Right lobe of liver (tissue), 6 donors: ENCODE measurements at regions not wholly inside any gene's neighbourhood (a gene's known extent, or its start where the extent isn't known, plus 50 kb on each side); places are given as distances from the start of the nearest gene placed in this dataset.

Experiments
- ATAC-seq, 4 donors: fragments of 200-7000 bp; cut with Tn5 transposase; one replicate each; pipeline ENCODE4 v1.9.1; 2020; ENCODE audit warnings: mild to moderate bottlenecking in 4 of 4, moderate library complexity in 4 of 4
- DNase-seq, 3 donors: peaks; one replicate each; pipeline ENCODE4 v3.0.0-alpha.2; 2020
- H3K27ac ChIP-seq, 3 donors: fragments of 200-600 bp; one replicate each; pipeline ENCODE4 v1.8.0; 2022
- H3K27me3 ChIP-seq, 2 donors: fragments of 200-600 bp; one replicate each; pipeline ENCODE4 v1.8.0; 2022
- H3K36me3 ChIP-seq, 4 donors: fragments of 200-600 bp; sonication (generic) in 1 of 4; one replicate each; pipeline versions ENCODE4 v1.5.1 to v1.8.0; 2017 to 2022; ENCODE audit warnings: control low read depth in 1 of 4
- H3K4me1 ChIP-seq, 4 donors: fragments of 200-600 bp; sonication (generic) in 1 of 4; one replicate each; pipeline versions ENCODE4 v1.5.1 to v1.8.0; 2017 to 2022; ENCODE audit warnings: control low read depth in 1 of 4
- H3K4me3 ChIP-seq, 3 donors: fragments of 200-600 bp; one replicate each; pipeline ENCODE4 v1.8.0; 2022
- H3K9me3 ChIP-seq, 4 donors: fragments of 200-600 bp; sonication (generic) in 1 of 4; one replicate each; pipeline versions ENCODE4 v1.5.1 to v1.8.0; 2017 to 2022; ENCODE audit warnings: control low read depth in 1 of 4
- CTCF ChIP-seq, 4 donors: fragments of 200-600 bp in 3 of 4; fragments of 450-650 bp in 1 of 4; IDR thresholded peaks; one replicate each; pipeline versions ENCODE4 v1.5.1 to v1.8.0; 2016 to 2022; ENCODE audit warnings: antibody characterized with exemption in 4 of 4, mild to moderate bottlenecking in 2 of 4
- POLR2A ChIP-seq: fragments of 450-650 bp; IDR thresholded peaks from one replicate; pipeline ENCODE4 v1.6.1; 2017; ENCODE audit warnings: antibody characterized with exemption, mild to moderate bottlenecking
- WGBS: methylation state at CpG from one replicate; pipeline ENCODE4 v1.1.6; 2018; ENCODE audit warnings: low coverage, low lambda C conversion rate; ENCODE audit not compliant: insufficient coverage; ENCODE audit errors: missing lambda C conversion rate; 5-methylcytosine and 5-hydroxymethylcytosine counted together
- intact Hi-C, 2 donors: fragments of 100-400 bp; cut with DNase I; formaldehyde crosslinking; loops; one replicate each; pipeline versions ENCODE4 v1.11.2 to v1.14.1; 2022
- donor health status: DM: no; HTN: yes; CAD: no.
- donor health status: DM: no; HTN: no; CAD: no.
- donor health status: DM: no; HTN: no; CAD: no.
- donor health status: DM: no; HTN: yes; CAD: no.
- donor health status: DM: no; HTN: yes; CAD: no.

GRCh38 chr3:166279636-166280035 is 442.4 kb upstream of the BCHE start:
- no peak for TF ChIP-seq POLR2A
- ATAC-seq = no peak
- no peak for DNase-seq
- 28% methylated on average over 2 of the region's 2 CpGs for WGBS
- no peaks in the 10 kb centered on the region for H3K27me3 ChIP-seq
- H3K9me3 ChIP-seq = no peaks in the 10 kb centered on the region
- intact Hi-C loops = no loop called here
- no peak overlapping the region for H3K4me3 ChIP-seq
- H3K4me1 ChIP-seq = no peaks in the 10 kb centered on the region
- H3K27ac ChIP-seq = no peak overlapping the region
- H3K36me3 ChIP-seq = no peaks in the 10 kb centered on the region

GRCh38 chr3:166275024-166275390 is 437.8 kb upstream of the BCHE start:
- Histone ChIP-seq H3K4me1 (no peaks in the 10 kb centered on the region), H3K9me3 (no peaks in the 10 kb centered on the region), H3K36me3 (no peaks in the 10 kb centered on the region), H3K27me3 (no peaks in the 10 kb centered on the region), H3K4me3 (no peak overlapping the region), H3K27ac (no peak overlapping the region)
- WGBS = 11% methylated on average over 1 of the region's 1 CpG
- TF ChIP-seq POLR2A (no peak), CTCF (IDR thresholded peaks at IDR 0.05) (no peak)
- DNase-seq = no peak
- intact Hi-C loops = no loop called here
- no peak for ATAC-seq

DNA sequence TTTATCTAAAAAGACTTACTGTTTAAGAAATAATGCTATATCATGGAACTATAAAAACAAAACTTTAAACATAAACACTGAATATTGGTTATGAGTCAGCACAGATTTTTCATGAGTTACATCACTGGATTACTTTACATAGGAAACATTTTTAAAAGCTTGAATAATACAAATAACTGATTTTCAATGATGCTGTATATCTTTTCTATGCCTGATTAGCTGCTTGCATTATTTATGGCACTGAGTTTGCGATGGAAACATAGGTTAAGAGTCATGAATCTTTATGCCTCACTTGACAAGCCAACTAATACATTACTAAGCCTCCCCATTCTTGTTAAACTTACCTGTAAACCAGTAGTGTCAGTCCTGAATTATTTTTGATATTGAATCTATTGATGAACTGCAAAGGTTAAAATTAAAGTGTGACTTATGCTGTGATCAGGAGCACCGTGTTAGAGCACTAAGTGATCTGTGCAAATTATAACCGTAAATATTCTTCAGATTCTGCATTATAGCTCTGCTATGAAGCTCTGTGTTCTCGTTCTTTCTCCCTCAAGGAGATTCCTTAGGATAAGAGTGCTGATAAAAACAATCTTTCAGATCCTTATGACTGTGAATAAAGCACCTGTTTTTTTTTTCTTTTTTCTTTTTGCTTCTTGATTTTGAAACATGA is 437.3 kb upstream of the BCHE start:
- no peaks in the 10 kb centered on the region for H3K36me3 ChIP-seq
- intact Hi-C loops = no loop called here
- no peaks in the 10 kb centered on the region for H3K4me1 ChIP-seq
- no peaks in the 10 kb centered on the region for H3K27me3 ChIP-seq
- DNase-seq = no peak
- no peak overlapping the region for H3K27ac ChIP-seq
- no peak overlapping the region for H3K4me3 ChIP-seq
- no peak for TF ChIP-seq POLR2A
- TF ChIP-seq CTCF (IDR thresholded peaks at IDR 0.05) = no peak
- H3K9me3 ChIP-seq = no peaks in the 10 kb centered on the region
- ATAC-seq = no peak
- 40% methylated on average over 4 of the region's 4 CpGs for WGBS

DNA sequence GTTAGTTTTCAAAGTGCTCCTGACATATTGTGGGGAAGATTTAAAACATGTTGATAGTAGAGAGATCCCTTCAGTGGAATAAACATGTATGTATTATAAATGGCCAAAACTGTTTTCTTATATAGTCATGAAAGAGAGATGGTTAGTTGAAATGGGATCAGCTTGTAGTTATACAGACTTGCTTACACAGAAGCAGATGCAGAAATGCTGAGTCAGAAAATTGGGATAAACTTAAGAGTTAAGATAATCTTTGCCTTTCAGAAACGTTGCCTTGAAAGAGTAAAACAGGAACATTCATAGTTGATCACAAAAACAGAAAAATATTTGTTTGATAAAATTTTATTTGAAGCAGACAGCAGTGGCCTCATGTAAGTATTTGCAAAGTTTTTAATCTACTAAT is 433.2 kb upstream of the BCHE start:
- no peak for ATAC-seq
- DNase-seq = no peak
- WGBS = 5% methylated on average over 1 of the region's 1 CpG
- intact Hi-C loops = no loop called here
- H3K27me3 ChIP-seq = no peaks in the 10 kb centered on the region
- H3K4me1 ChIP-seq = no peaks in the 10 kb centered on the region
- no peak for TF ChIP-seq CTCF (IDR thresholded peaks at IDR 0.05)
- no peak for TF ChIP-seq POLR2A
- no peaks in the 10 kb centered on the region for H3K36me3 ChIP-seq
- no peak overlapping the region for H3K27ac ChIP-seq
- no peaks in the 10 kb centered on the region for H3K9me3 ChIP-seq
- H3K4me3 ChIP-seq = no peak overlapping the region

DNA sequence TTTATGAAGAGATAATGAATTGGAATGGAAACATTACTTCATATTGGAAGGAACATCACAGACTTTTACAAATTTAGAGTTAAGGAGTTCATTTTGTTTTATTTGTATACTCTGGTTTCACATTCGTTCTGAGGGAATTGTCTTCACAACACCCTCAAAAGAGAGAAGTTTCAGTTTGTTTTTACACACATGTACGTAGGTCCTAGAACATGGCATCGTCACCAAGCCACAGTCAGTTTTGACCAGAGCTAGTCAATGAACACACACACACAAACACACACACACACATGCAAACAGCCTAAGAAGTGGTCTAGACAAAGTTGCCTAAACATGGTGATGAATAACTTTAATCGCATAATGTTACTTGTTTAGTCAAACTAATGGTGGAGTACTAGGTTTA is 427.9 kb upstream of the BCHE start:
- no peaks in the 10 kb centered on the region for H3K36me3 ChIP-seq
- DNase-seq (no peak), ATAC-seq (no peak)
- intact Hi-C loops = no loop called here
- TF ChIP-seq POLR2A = no peak
- no peak for TF ChIP-seq CTCF (IDR thresholded peaks at IDR 0.05)
- no peaks in the 10 kb centered on the region for H3K4me1 ChIP-seq
- no peaks in the 10 kb centered on the region for H3K9me3 ChIP-seq
- no peak overlapping the region for H3K4me3 ChIP-seq
- no peaks in the 10 kb centered on the region for H3K27me3 ChIP-seq
- H3K27ac ChIP-seq = no peak overlapping the region
- WGBS = 59% methylated on average over 4 of the region's 4 CpGs
